H9 (cell line): ENCODE measurements at regions not wholly inside any gene's neighbourhood (a gene's known extent, or its start where the extent isn't known, plus 50 kb on each side); places are given as distances from the start of the nearest gene placed in this dataset.

Source experiments
- DNase-seq: peaks from one replicate; pipeline ENCODE4 v3.0.0-alpha.2; 2017
- H2AFZ ChIP-seq: one replicate; pipeline ENCODE4 v1.6.1; 2013; ENCODE audit warnings: mild to moderate bottlenecking, low read length, control low read depth, moderate library complexity
- H2AK5ac ChIP-seq: 2 replicates; pipeline ENCODE4 v1.6.1; 2013; ENCODE audit warnings: low read length, control low read depth, mixed read lengths; ENCODE audit not compliant: insufficient read length
- H2BK120ac ChIP-seq: one replicate; pipeline ENCODE4 v1.6.1; 2013; ENCODE audit warnings: low read depth, mild to moderate bottlenecking, low read length, control low read depth, inconsistent platforms; ENCODE audit not compliant: poor library complexity, severe bottlenecking
- H2BK12ac ChIP-seq: 2 replicates; pipeline ENCODE4 v1.6.1; 2013; ENCODE audit warnings: low read length, control low read depth, mixed read lengths, low read depth; ENCODE audit not compliant: insufficient read length
- H2BK15ac ChIP-seq: 2 replicates; pipeline ENCODE4 v1.6.1; 2013; ENCODE audit warnings: low read depth, low read length, control low read depth
- H2BK20ac ChIP-seq: one replicate; pipeline ENCODE4 v1.6.1; 2013; ENCODE audit warnings: low read depth, mild to moderate bottlenecking, low read length, control low read depth, inconsistent platforms; ENCODE audit not compliant: poor library complexity, severe bottlenecking
- H2BK5ac ChIP-seq: 2 replicates; pipeline ENCODE4 v1.6.1; 2013; ENCODE audit warnings: low read length, control low read depth, mixed read lengths; ENCODE audit not compliant: insufficient read length
- H3K14ac ChIP-seq: 2 replicates; pipeline ENCODE4 v1.6.1; 2013; ENCODE audit warnings: low read length, control low read depth; ENCODE audit not compliant: insufficient read depth
- H3K18ac ChIP-seq: 2 replicates; pipeline ENCODE4 v1.6.1; 2013; ENCODE audit warnings: low read depth, mild to moderate bottlenecking, mixed read lengths, low read length, control low read depth; ENCODE audit not compliant: insufficient read length
- H3K23ac ChIP-seq: 2 replicates; pipeline ENCODE4 v1.6.1; 2013; ENCODE audit warnings: low read length, control low read depth, mixed read lengths, low read depth; ENCODE audit not compliant: insufficient read length
- H3K23me2 ChIP-seq: 2 replicates; pipeline ENCODE4 v1.6.1; 2013; ENCODE audit warnings: low read depth, mild to moderate bottlenecking, mixed read lengths, low read length, control low read depth; ENCODE audit not compliant: insufficient read length, poor library complexity, severe bottlenecking
- H3K27ac ChIP-seq: 2 replicates; pipeline ENCODE4 v1.5.1; 2013; ENCODE audit warnings: low read length, control low read depth, mixed read lengths, low read depth; ENCODE audit not compliant: insufficient read length
- H3K27me3 ChIP-seq: 2 replicates; pipeline ENCODE4 v1.6.1; 2013; ENCODE audit warnings: low read length, control low read depth, inconsistent platforms; ENCODE audit not compliant: insufficient read depth
- H3K4ac ChIP-seq: 2 replicates; pipeline ENCODE4 v1.6.1; 2013; ENCODE audit warnings: low read depth, mild to moderate bottlenecking, control low read depth, inconsistent platforms, low read length, moderate library complexity
- H3K4me1 ChIP-seq: 2 replicates; pipeline ENCODE4 v1.6.1; 2013; ENCODE audit warnings: low read length, control low read depth, inconsistent platforms; ENCODE audit not compliant: insufficient read depth
- H3K4me2 ChIP-seq: 2 replicates; pipeline ENCODE4 v1.6.1; 2013; ENCODE audit warnings: low read length, control low read depth, mixed read lengths; ENCODE audit not compliant: insufficient read length, insufficient read depth
- H3K56ac ChIP-seq: 2 replicates; pipeline ENCODE4 v1.6.1; 2013; ENCODE audit warnings: low read depth, mild to moderate bottlenecking, mixed read lengths, low read length, control low read depth; ENCODE audit not compliant: insufficient read length
- H3K79me1 ChIP-seq: 2 replicates; pipeline ENCODE4 v1.6.1; 2013; ENCODE audit warnings: low read depth, mild to moderate bottlenecking, moderate library complexity, low read length, control low read depth, inconsistent platforms; ENCODE audit not compliant: insufficient read depth, poor library complexity, severe bottlenecking
- H3K79me2 ChIP-seq: 2 replicates; pipeline ENCODE4 v1.6.1; 2013; ENCODE audit warnings: low read length, control low read depth, inconsistent platforms; ENCODE audit not compliant: insufficient read depth
- H3K9ac ChIP-seq: 2 replicates; pipeline ENCODE4 v1.6.1; 2013; ENCODE audit warnings: low read length, control low read depth, mixed read lengths; ENCODE audit not compliant: insufficient read length; ENCODE audit errors: extremely low read depth
- H3K9me3 ChIP-seq: one replicate; pipeline ENCODE4 v1.6.1; 2013; ENCODE audit warnings: low read depth, low read length, inconsistent platforms; ENCODE audit not compliant: control insufficient read depth
- H3T11ph ChIP-seq: one replicate; pipeline ENCODE4 v1.6.1; 2013; ENCODE audit warnings: mild to moderate bottlenecking, low read length, control low read depth, inconsistent platforms
- H4K20me1 ChIP-seq: one replicate; pipeline ENCODE4 v1.6.1; 2013; ENCODE audit not compliant: control insufficient read depth, insufficient read length, insufficient read depth
- H4K5ac ChIP-seq: 2 replicates; pipeline ENCODE4 v1.6.1; 2013; ENCODE audit warnings: low read depth, mild to moderate bottlenecking, mixed read lengths, low read length, control low read depth; ENCODE audit not compliant: insufficient read length
- H4K8ac ChIP-seq: replicated peaks from 2 replicates; pipeline ENCODE4 v1.6.1; 2013; ENCODE audit warnings: low read length, control low read depth, mixed read lengths, low read depth; ENCODE audit not compliant: insufficient read length
- H4K91ac ChIP-seq: 2 replicates; pipeline ENCODE4 v1.6.1; 2013; ENCODE audit warnings: low read depth, mild to moderate bottlenecking, moderate library complexity, mixed read lengths, low read length, control low read depth; ENCODE audit not compliant: insufficient read length
- H3K27ac Mint-ChIP-seq, 3 experiments: 2 replicates in 2 of 3; 3 replicates in 1 of 3; pipeline ENCODE4 v1.8.0; 2020 to 2021; ENCODE audit warnings: mixed read lengths in 3 of 3, mild to moderate bottlenecking in 1 of 3, moderate library complexity in 1 of 3
- H3K27me3 Mint-ChIP-seq: 2 replicates; pipeline ENCODE4 v1.8.0; 2021; ENCODE audit warnings: low read depth, mild to moderate bottlenecking, moderate library complexity, mixed read lengths
- H3K36me3 Mint-ChIP-seq, 3 experiments: 2 replicates in 2 of 3; 3 replicates in 1 of 3; pipeline ENCODE4 v1.8.0; 2020 to 2021; ENCODE audit warnings: low read depth in 3 of 3, mixed read lengths in 3 of 3; ENCODE audit not compliant: insufficient read depth in 1 of 3
- H3K4me1 Mint-ChIP-seq, 2 experiments: 2 replicates each; pipeline ENCODE4 v1.8.0; 2020; ENCODE audit warnings: mixed read lengths in 2 of 2
- H3K4me3 Mint-ChIP-seq, 2 experiments: 2 replicates in 1 of 2; 3 replicates in 1 of 2; pipeline ENCODE4 v1.8.0; 2020 to 2021; ENCODE audit warnings: mild to moderate bottlenecking in 2 of 2, mixed read lengths in 2 of 2, moderate library complexity in 1 of 2
- H3K9me3 Mint-ChIP-seq, 2 experiments: 2 replicates in 1 of 2; 3 replicates in 1 of 2; pipeline ENCODE4 v1.8.0; 2020; ENCODE audit warnings: mild to moderate bottlenecking in 2 of 2, mixed read lengths in 2 of 2, moderate library complexity in 1 of 2
- WGBS: extraction: QIAGEN DNeasy Blood & Tissue Kit; methylation state at CpG from one replicate; pipeline ENCODE4 v1.1.7; 2013; ENCODE audit warnings: missing lambda C conversion rate, low lambda C conversion rate, mixed read lengths; ENCODE audit not compliant: insufficient read length; ENCODE audit errors: extremely low coverage; 5-methylcytosine and 5-hydroxymethylcytosine counted together
- TF ChIP-seq, protein P1 (sequence below): fragments of 200-600 bp; sonication (generic); conservative IDR thresholded peaks from 3 replicates; pipeline ENCODE4 v1.8.0; 2021; ENCODE audit warnings: antibody characterized with exemption, mild to moderate bottlenecking

DNA sequence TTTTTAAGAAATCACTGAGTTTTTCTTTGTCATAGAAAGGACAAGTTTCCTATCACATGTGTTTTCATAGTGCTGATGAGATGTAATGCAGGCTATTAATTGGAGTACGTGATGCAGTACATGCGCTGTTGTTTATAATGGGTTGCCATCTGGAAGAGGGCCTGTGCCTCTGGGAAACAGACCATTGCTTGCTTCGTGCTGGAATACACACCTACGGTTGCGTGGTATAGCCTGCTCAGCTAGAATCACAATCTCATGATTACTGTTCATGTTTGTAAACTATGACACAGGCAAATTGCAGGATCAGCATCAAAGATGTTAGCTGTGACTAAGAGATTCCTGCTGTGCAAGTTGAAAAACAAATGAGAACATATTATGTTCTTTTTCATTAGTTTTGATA, 107.2 kb upstream of the STEAP1B start:
- H3K4me1 Mint-ChIP-seq, result peaks cover under 1 to 3% of the 10 kb centered on the region in 2 experiments; a peak in 1 of 4 replicates
- no peak overlapping the region for H4K91ac ChIP-seq
- 0 out of 2 replicates have a peak overlapping the region, but pooled peaks have one; percentile 68 for H2BK15ac ChIP-seq
- no peak overlapping the region for H4K8ac ChIP-seq
- H3K27ac Mint-ChIP-seq, result no peak overlapping the region
- no peaks in the 10 kb centered on the region for H3K27me3 Mint-ChIP-seq
- no peaks in the 10 kb centered on the region; a peak in 1 of 7 replicates for H3K36me3 Mint-ChIP-seq
- no peak overlapping the region for H3K56ac ChIP-seq
- no peaks in the 10 kb centered on the region for H3K79me1 ChIP-seq
- no peak for DNase-seq
- H3K18ac ChIP-seq, result no peak overlapping the region
- no peaks in the 10 kb centered on the region for H3K9me3 ChIP-seq
- WGBS, result no CpG with 5 or more reads among the region's 5 CpGs
- H3K4me2 ChIP-seq, result no peak overlapping the region
- H2BK20ac ChIP-seq, result no peak overlapping the region
- no peak overlapping the region for H3K23ac ChIP-seq
- H2AFZ ChIP-seq, result no peak overlapping the region
- no peak overlapping the region for H2BK5ac ChIP-seq
- no peaks in the 10 kb centered on the region for H3K23me2 ChIP-seq
- H3K27me3 ChIP-seq, result no peaks in the 10 kb centered on the region
- no peak overlapping the region for H3K4me3 Mint-ChIP-seq
- TF ChIP-seq, protein P1, sequence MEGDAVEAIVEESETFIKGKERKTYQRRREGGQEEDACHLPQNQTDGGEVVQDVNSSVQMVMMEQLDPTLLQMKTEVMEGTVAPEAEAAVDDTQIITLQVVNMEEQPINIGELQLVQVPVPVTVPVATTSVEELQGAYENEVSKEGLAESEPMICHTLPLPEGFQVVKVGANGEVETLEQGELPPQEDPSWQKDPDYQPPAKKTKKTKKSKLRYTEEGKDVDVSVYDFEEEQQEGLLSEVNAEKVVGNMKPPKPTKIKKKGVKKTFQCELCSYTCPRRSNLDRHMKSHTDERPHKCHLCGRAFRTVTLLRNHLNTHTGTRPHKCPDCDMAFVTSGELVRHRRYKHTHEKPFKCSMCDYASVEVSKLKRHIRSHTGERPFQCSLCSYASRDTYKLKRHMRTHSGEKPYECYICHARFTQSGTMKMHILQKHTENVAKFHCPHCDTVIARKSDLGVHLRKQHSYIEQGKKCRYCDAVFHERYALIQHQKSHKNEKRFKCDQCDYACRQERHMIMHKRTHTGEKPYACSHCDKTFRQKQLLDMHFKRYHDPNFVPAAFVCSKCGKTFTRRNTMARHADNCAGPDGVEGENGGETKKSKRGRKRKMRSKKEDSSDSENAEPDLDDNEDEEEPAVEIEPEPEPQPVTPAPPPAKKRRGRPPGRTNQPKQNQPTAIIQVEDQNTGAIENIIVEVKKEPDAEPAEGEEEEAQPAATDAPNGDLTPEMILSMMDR, result no peak
- H3T11ph ChIP-seq, result peak overlapping the region; percentile 12
- H2BK12ac ChIP-seq, result no peak overlapping the region
- no peak overlapping the region for H2AK5ac ChIP-seq
- no peak overlapping the region for H3K9ac ChIP-seq
- H4K5ac ChIP-seq, result no peak overlapping the region
- H4K20me1 ChIP-seq, result no peaks in the 10 kb centered on the region
- H3K79me2 ChIP-seq, result no peaks in the 10 kb centered on the region
- no peak overlapping the region for H2BK120ac ChIP-seq
- no peaks in the 10 kb centered on the region for H3K9me3 Mint-ChIP-seq
- H3K4ac ChIP-seq, result no peak overlapping the region
- H3K4me1 ChIP-seq, result no peaks in the 10 kb centered on the region
- H3K27ac ChIP-seq, result no peak overlapping the region
- H3K14ac ChIP-seq, result no peak overlapping the region
